MM.1S (cell line): ENCODE measurements at regions not wholly inside any gene's neighbourhood (a gene's known extent, or its start where the extent isn't known, plus 50 kb on each side); places are given as distances from the start of the nearest gene placed in this dataset.

Experiments used
- DNase-seq: peaks from one replicate; pipeline ENCODE4 v3.0.0-alpha.2; 2015
- H2AFZ ChIP-seq: fragments of 300-600 bp; sonication (generic); 2 replicates; pipeline ENCODE4 v1.6.0; 2016; ENCODE audit warnings: antibody characterized with exemption, low read length
- H3F3A ChIP-seq: fragments of 300-600 bp; sonication (generic); 2 replicates; pipeline ENCODE4 v1.6.1; 2016; ENCODE audit warnings: mild to moderate bottlenecking, antibody characterized with exemption, low read length, moderate library complexity, mixed read lengths; ENCODE audit not compliant: insufficient read depth
- H3K27ac ChIP-seq: fragments of 300-600 bp; sonication (generic); 2 replicates; pipeline ENCODE4 v1.5.1; 2016; ENCODE audit warnings: mild to moderate bottlenecking, low read length
- H3K27me3 ChIP-seq: fragments of 300-600 bp; sonication (generic); replicated peaks from 2 replicates; pipeline ENCODE4 v1.6.0; 2016; ENCODE audit warnings: low read length; ENCODE audit not compliant: insufficient read depth
- H3K36me3 ChIP-seq: fragments of 300-600 bp; sonication (generic); replicated peaks from 2 replicates; pipeline ENCODE4 v1.6.1; 2016; ENCODE audit warnings: mild to moderate bottlenecking, low read length, mixed read lengths; ENCODE audit not compliant: insufficient read depth
- H3K4me1 ChIP-seq: fragments of 300-600 bp; sonication (generic); 2 replicates; pipeline ENCODE4 v1.6.1; 2016; ENCODE audit warnings: low read length, mixed read lengths
- H3K4me2 ChIP-seq: fragments of 300-600 bp; sonication (generic); 2 replicates; pipeline ENCODE4 v1.6.0; 2016; ENCODE audit warnings: low read depth, low read length
- H3K4me3 ChIP-seq: fragments of 300-600 bp; sonication (generic); 2 replicates; pipeline ENCODE4 v1.5.1; 2016; ENCODE audit warnings: low read length, mixed read lengths
- H3K79me2 ChIP-seq: fragments of 300-600 bp; sonication (generic); 2 replicates; pipeline ENCODE4 v1.6.1; 2016; ENCODE audit warnings: mixed run types, low read length, mixed read lengths
- H3K9ac ChIP-seq: fragments of 300-600 bp; sonication (generic); 2 replicates; pipeline ENCODE4 v1.6.1; 2016; ENCODE audit warnings: low read length, mixed read lengths
- H3K9me2 ChIP-seq: fragments of 300-600 bp; sonication (generic); replicated peaks from 2 replicates; pipeline ENCODE4 v1.6.1; 2016; ENCODE audit warnings: mild to moderate bottlenecking, low read length, mixed read lengths; ENCODE audit not compliant: insufficient read depth
- H3K9me3 ChIP-seq: fragments of 300-600 bp; sonication (generic); replicated peaks from 2 replicates; pipeline ENCODE4 v1.6.1; 2016; ENCODE audit warnings: mild to moderate bottlenecking, low read length, mixed read lengths; ENCODE audit not compliant: insufficient read depth
- H4K20me1 ChIP-seq: fragments of 300-600 bp; sonication (generic); 2 replicates; pipeline ENCODE4 v1.6.1; 2016; ENCODE audit warnings: mild to moderate bottlenecking, low read length, moderate library complexity, mixed read lengths; ENCODE audit not compliant: insufficient read depth
- CTCF ChIP-seq: fragments of 300-600 bp; sonication (generic); IDR thresholded peaks from 2 replicates; pipeline ENCODE4 v1.5.1; 2016; ENCODE audit warnings: antibody characterized with exemption, low read length, mixed read lengths
- EZH2 ChIP-seq: fragments of 300-600 bp; sonication (generic); optimal IDR thresholded peaks from 2 replicates; pipeline ENCODE3; 2017; ENCODE audit warnings: low read depth, mild to moderate bottlenecking, antibody characterized with exemption, low read length, mixed read lengths
- EZH2phosphoT487 ChIP-seq: fragments of 300-600 bp; sonication (generic); IDR thresholded peaks from 2 replicates; pipeline ENCODE4 v1.6.1; 2018; ENCODE audit warnings: antibody characterized with exemption, low read length

DNA sequence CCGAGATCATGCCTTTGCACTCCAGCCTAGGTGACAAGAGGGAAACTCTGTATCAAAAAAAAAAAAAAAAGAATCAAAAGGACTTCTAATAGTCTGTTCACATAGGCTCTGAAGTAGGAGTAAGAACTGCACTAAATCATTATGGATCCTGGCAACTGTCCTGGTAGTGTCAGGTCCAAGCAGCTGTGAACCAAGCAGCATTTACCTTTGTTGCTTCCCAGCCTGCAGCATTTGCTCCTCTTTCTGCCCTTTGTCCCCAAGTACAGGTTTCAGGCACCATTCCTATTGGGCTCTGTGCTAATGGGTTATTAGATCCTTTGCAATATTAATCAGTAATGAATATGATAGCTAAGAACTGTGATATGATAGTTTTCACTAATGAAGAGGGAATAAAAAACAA lies 77.4 kb upstream of the NBEA start:
- no peaks in the 10 kb centered on the region for H3K9me2 ChIP-seq

GRCh38 chr13:34867590-34867989 lies 74.5 kb upstream of the NBEA start:
- DNase-seq: no peak
- Histone ChIP-seq H3K4me3 (no peak overlapping the region), H3K9me2 (no peaks in the 10 kb centered on the region), H3K4me2 (no peak overlapping the region), H3K4me1 (no peaks in the 10 kb centered on the region), H3K9me3 (no peaks in the 10 kb centered on the region), H2AFZ (no peak overlapping the region), H3K79me2 (no peaks in the 10 kb centered on the region), H3K9ac (no peak overlapping the region), H3K27me3 (no peaks in the 10 kb centered on the region), H3K36me3 (no peaks in the 10 kb centered on the region), H4K20me1 (no peaks in the 10 kb centered on the region), H3K27ac (no peak overlapping the region), H3F3A (no peaks in the 10 kb centered on the region)
- TF ChIP-seq EZH2 (no peak), CTCF (no peak), EZH2phosphoT487 (no peak)

More for the DNA sequence above, 77.4 kb upstream of the NBEA start:
- Histone ChIP-seq H3F3A (no peaks in the 10 kb centered on the region), H3K4me1 (no peaks in the 10 kb centered on the region), H4K20me1 (no peaks in the 10 kb centered on the region), H3K27me3 (no peaks in the 10 kb centered on the region), H3K4me3 (no peak overlapping the region), H3K9me3 (no peaks in the 10 kb centered on the region), H2AFZ (no peak overlapping the region), H3K4me2 (no peak overlapping the region), H3K36me3 (no peaks in the 10 kb centered on the region), H3K9ac (no peak overlapping the region), H3K27ac (no peak overlapping the region), H3K79me2 (no peaks in the 10 kb centered on the region)
- no peak for DNase-seq
- TF ChIP-seq CTCF (no peak), EZH2 (no peak), EZH2phosphoT487 (no peak)

DNA sequence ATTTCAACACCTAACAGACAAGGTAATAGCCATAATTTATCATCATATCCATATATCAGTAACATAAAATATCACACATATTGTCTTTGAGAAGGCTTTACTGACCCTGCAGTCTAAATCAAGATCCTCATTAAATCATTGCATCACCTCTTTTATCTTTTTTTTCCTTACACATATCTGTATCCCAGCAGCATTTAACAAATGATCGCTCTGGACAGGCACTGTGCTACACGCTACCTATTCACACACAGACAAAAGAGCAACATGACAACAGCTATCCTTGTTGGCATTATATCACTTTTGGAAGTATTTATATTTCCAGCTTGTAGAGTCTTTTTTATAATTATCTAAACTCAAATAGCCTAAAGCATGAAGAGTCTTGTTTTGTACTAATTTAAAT lies 73.3 kb upstream of the NBEA start:
- H3K36me3 ChIP-seq: no peaks in the 10 kb centered on the region
- no peaks in the 10 kb centered on the region for H3K9me3 ChIP-seq
- no peaks in the 10 kb centered on the region for H3K27me3 ChIP-seq
- H2AFZ ChIP-seq: no peak overlapping the region
- no peaks in the 10 kb centered on the region for H3F3A ChIP-seq
- H3K4me1 ChIP-seq: no peaks in the 10 kb centered on the region
- H3K27ac ChIP-seq: no peak overlapping the region
- no peak for TF ChIP-seq EZH2phosphoT487
- no peak for TF ChIP-seq CTCF
- TF ChIP-seq EZH2: no peak
- H4K20me1 ChIP-seq: no peaks in the 10 kb centered on the region
- no peak overlapping the region for H3K9ac ChIP-seq
- no peak overlapping the region for H3K4me3 ChIP-seq
- no peak for DNase-seq
- H3K79me2 ChIP-seq: no peaks in the 10 kb centered on the region
- no peaks in the 10 kb centered on the region for H3K9me2 ChIP-seq
- H3K4me2 ChIP-seq: no peak overlapping the region
